MG63 (cell line): ENCODE measurements at regions not wholly inside any gene's neighbourhood (a gene's known extent, or its start where the extent isn't known, plus 50 kb on each side); places are given as distances from the start of the nearest gene placed in this dataset.
A peak's percentile ranks its signal among the peaks of the same experiment; 100 is the strongest.
"Not testable (repeated sequence)": the region's sequence is repeated elsewhere in the genome, so short reads cannot be mapped to it uniquely, and the experiment has no call there.

ENCODE experiments used
- DNase-seq: peaks from one replicate; pipeline ENCODE4 v3.0.0-alpha.2; 2020
- H3K27me3 ChIP-seq: fragments of 250-450 bp; sonication (Bioruptor Pico); 2 replicates; pipeline ENCODE4 v1.5.1; 2020; ENCODE audit warnings: mild to moderate bottlenecking, moderate library complexity
- H3K36me3 ChIP-seq: fragments of 250-450 bp; sonication (Bioruptor Pico); 2 replicates; pipeline ENCODE4 v1.5.1; 2020; ENCODE audit warnings: mild to moderate bottlenecking, moderate library complexity
- H3K4me3 ChIP-seq: fragments of 250-450 bp; sonication (Bioruptor Pico); 2 replicates; pipeline ENCODE4 v1.5.1; 2020; ENCODE audit warnings: mild to moderate bottlenecking, moderate library complexity
- H3K9me3 ChIP-seq: fragments of 250-450 bp; sonication (Bioruptor Pico); 2 replicates; pipeline ENCODE4 v1.5.1; 2020; ENCODE audit warnings: mild to moderate bottlenecking, moderate library complexity

GRCh38 chr5:162769019-162769418, 668.4 kb upstream of the CCNG1 start:
- Histone ChIP-seq H3K9me3 (no peaks in the 10 kb centered on the region), H3K36me3 (no peaks in the 10 kb centered on the region), H3K4me3 (no peak overlapping the region), H3K27me3 (no peaks in the 10 kb centered on the region)
- DNase-seq = no peak

- H3K4me3 ChIP-seq = no peak overlapping the region
- DNase-seq = no peak
- H3K36me3 ChIP-seq = no peaks in the 10 kb centered on the region
- H3K9me3 ChIP-seq = no peaks in the 10 kb centered on the region; the same call in 1 of the 2 replicates
- no peaks in the 10 kb centered on the region for H3K27me3 ChIP-seq
Measured at GRCh38 chr5:162785673-162786072, 651.7 kb upstream of the CCNG1 start.

GRCh38 chr5:162786234-162786633, 651.2 kb upstream of the CCNG1 start:
- DNase-seq = no peak
- Histone ChIP-seq H3K4me3 (no peak overlapping the region), H3K27me3 (no peaks in the 10 kb centered on the region), H3K9me3 (no peaks in the 10 kb centered on the region; the same call in 1 of the 2 replicates), H3K36me3 (no peaks in the 10 kb centered on the region)

- no peaks in the 10 kb centered on the region for H3K36me3 ChIP-seq
- no peaks in the 10 kb centered on the region for H3K27me3 ChIP-seq
- no peak for DNase-seq
- no peak overlapping the region for H3K4me3 ChIP-seq
- H3K9me3 ChIP-seq = no peaks in the 10 kb centered on the region
Measured at GRCh38 chr5:162796507-162796906, 640.9 kb upstream of the CCNG1 start.

GRCh38 chr5:162800301-162800700, 637.1 kb upstream of the CCNG1 start:
- DNase-seq = no peak
- Histone ChIP-seq H3K9me3 (no peaks in the 10 kb centered on the region), H3K36me3 (no peaks in the 10 kb centered on the region), H3K27me3 (no peaks in the 10 kb centered on the region), H3K4me3 (no peak overlapping the region)

GRCh38 chr5:162801235-162801634, 636.2 kb upstream of the CCNG1 start:
- DNase-seq = peak; percentile 9
- Histone ChIP-seq H3K27me3 (no peaks in the 10 kb centered on the region), H3K36me3 (no peaks in the 10 kb centered on the region), H3K4me3 (no peak overlapping the region), H3K9me3 (no peaks in the 10 kb centered on the region)

GRCh38 chr5:162806195-162806594, 631.2 kb upstream of the CCNG1 start:
- DNase-seq = no peak
- Histone ChIP-seq H3K4me3 (no peak overlapping the region), H3K27me3 (no peaks in the 10 kb centered on the region; the same call in 1 of the 2 replicates), H3K9me3 (no peaks in the 10 kb centered on the region), H3K36me3 (no peaks in the 10 kb centered on the region)

GRCh38 chr5:162811071-162811470, 626.3 kb upstream of the CCNG1 start:
- no peak overlapping the region for H3K4me3 ChIP-seq
- H3K27me3 ChIP-seq = peaks cover 2% of the 10 kb centered on the region; the same call in 1 of the 2 replicates
- H3K36me3 ChIP-seq = no peaks in the 10 kb centered on the region
- H3K9me3 ChIP-seq = no peaks in the 10 kb centered on the region
- DNase-seq = no peak

GRCh38 chr5:162816816-162817215, 620.6 kb upstream of the CCNG1 start:
- no peak overlapping the region for H3K4me3 ChIP-seq
- no peaks in the 10 kb centered on the region for H3K9me3 ChIP-seq
- 0 out of 2 replicates have a peak, but pooled peaks cover 2% of the 10 kb centered on the region for H3K27me3 ChIP-seq
- no peaks in the 10 kb centered on the region for H3K36me3 ChIP-seq
- no peak for DNase-seq

GRCh38 chr5:162817364-162817763, 620.0 kb upstream of the CCNG1 start:
- Histone ChIP-seq H3K9me3 (no peaks in the 10 kb centered on the region), H3K4me3 (no peak overlapping the region), H3K27me3 (0 out of 2 replicates have a peak, but pooled peaks cover 2% of the 10 kb centered on the region), H3K36me3 (no peaks in the 10 kb centered on the region)
- DNase-seq = no peak

- DNase-seq, H3K9me3 ChIP-seq, H3K36me3 ChIP-seq, H3K4me3 ChIP-seq, H3K27me3 ChIP-seq: not testable (repeated sequence)
Measured at GRCh38 chr5:162821664-162822063, 615.7 kb upstream of the CCNG1 start.

- Histone ChIP-seq H3K36me3 (no peaks in the 10 kb centered on the region), H3K4me3 (no peak overlapping the region), H3K9me3 (no peaks in the 10 kb centered on the region), H3K27me3 (0 out of 2 replicates have a peak, but pooled peaks cover 2% of the 10 kb centered on the region)
- DNase-seq = no peak
Measured at GRCh38 chr5:162824360-162824759, 613.0 kb upstream of the CCNG1 start.

GRCh38 chr5:162837155-162837554, 600.2 kb upstream of the CCNG1 start:
- H3K36me3 ChIP-seq = no peaks in the 10 kb centered on the region
- DNase-seq = no peak
- no peaks in the 10 kb centered on the region; the same call in 1 of the 2 replicates for H3K9me3 ChIP-seq
- H3K4me3 ChIP-seq = no peak overlapping the region
- no peaks in the 10 kb centered on the region for H3K27me3 ChIP-seq

GRCh38 chr5:162842727-162843126, 594.7 kb upstream of the CCNG1 start:
- Histone ChIP-seq H3K4me3 (no peak overlapping the region), H3K36me3 (no peaks in the 10 kb centered on the region), H3K27me3 (no peaks in the 10 kb centered on the region), H3K9me3 (no peaks in the 10 kb centered on the region; the same call in 1 of the 2 replicates)
- no peak for DNase-seq

- Histone ChIP-seq H3K36me3 (no peaks in the 10 kb centered on the region), H3K27me3 (no peaks in the 10 kb centered on the region), H3K9me3 (no peaks in the 10 kb centered on the region), H3K4me3 (no peak overlapping the region)
- DNase-seq = no peak
Measured at GRCh38 chr5:162852134-162852533, 585.3 kb upstream of the CCNG1 start.

GRCh38 chr5:162858770-162859169, 578.6 kb upstream of the CCNG1 start:
- Histone ChIP-seq H3K27me3 (no peaks in the 10 kb centered on the region), H3K9me3 (peaks cover 7% of the 10 kb centered on the region), H3K4me3 (no peak overlapping the region), H3K36me3 (no peaks in the 10 kb centered on the region)
- DNase-seq = no peak

- no peak for DNase-seq
- Histone ChIP-seq H3K4me3 (no peak overlapping the region), H3K27me3 (no peaks in the 10 kb centered on the region), H3K36me3 (no peaks in the 10 kb centered on the region), H3K9me3 (no peaks in the 10 kb centered on the region)
Measured at GRCh38 chr5:162870966-162871365, 566.4 kb upstream of the CCNG1 start.

GRCh38 chr5:162882629-162883028, 554.8 kb upstream of the CCNG1 start:
- H3K27me3 ChIP-seq = no peaks in the 10 kb centered on the region
- no peaks in the 10 kb centered on the region for H3K9me3 ChIP-seq
- H3K36me3 ChIP-seq = no peaks in the 10 kb centered on the region
- DNase-seq = no peak
- H3K4me3 ChIP-seq = no peak overlapping the region

GRCh38 chr5:162886717-162887116, 550.7 kb upstream of the CCNG1 start:
- Histone ChIP-seq H3K4me3 (no peak overlapping the region), H3K36me3 (no peaks in the 10 kb centered on the region), H3K9me3 (no peaks in the 10 kb centered on the region), H3K27me3 (no peaks in the 10 kb centered on the region)
- no peak for DNase-seq
